Left colon (tissue), 2 donors: ENCODE measurements at regions not wholly inside any gene's neighbourhood (a gene's known extent, or its start where the extent isn't known, plus 50 kb on each side); places are given as distances from the start of the nearest gene placed in this dataset.

ENCODE experiments used
- ATAC-seq: fragments of 200-7000 bp; cut with Tn5 transposase; one replicate; pipeline ENCODE4 v1.9.1; 2020; ENCODE audit warnings: mild to moderate bottlenecking, moderate library complexity
- DNase-seq, 2 donors: peaks; one replicate each; pipeline ENCODE4 v3.0.0-alpha.2; 2020
- intact Hi-C, 2 donors: fragments of 100-400 bp; cut with DNase I in 1 of 2; cut with micrococcal nuclease in 1 of 2; formaldehyde crosslinking; loops; one replicate each; pipeline versions ENCODE4 v1.11.2 to v1.14.0; 2022; cut with DNase I, micrococcal nuclease
- donor health status: DM: no; HTN: no; CAD: no.
- donor health status: DM: yes; HTN: yes; CAD: no.

DNA sequence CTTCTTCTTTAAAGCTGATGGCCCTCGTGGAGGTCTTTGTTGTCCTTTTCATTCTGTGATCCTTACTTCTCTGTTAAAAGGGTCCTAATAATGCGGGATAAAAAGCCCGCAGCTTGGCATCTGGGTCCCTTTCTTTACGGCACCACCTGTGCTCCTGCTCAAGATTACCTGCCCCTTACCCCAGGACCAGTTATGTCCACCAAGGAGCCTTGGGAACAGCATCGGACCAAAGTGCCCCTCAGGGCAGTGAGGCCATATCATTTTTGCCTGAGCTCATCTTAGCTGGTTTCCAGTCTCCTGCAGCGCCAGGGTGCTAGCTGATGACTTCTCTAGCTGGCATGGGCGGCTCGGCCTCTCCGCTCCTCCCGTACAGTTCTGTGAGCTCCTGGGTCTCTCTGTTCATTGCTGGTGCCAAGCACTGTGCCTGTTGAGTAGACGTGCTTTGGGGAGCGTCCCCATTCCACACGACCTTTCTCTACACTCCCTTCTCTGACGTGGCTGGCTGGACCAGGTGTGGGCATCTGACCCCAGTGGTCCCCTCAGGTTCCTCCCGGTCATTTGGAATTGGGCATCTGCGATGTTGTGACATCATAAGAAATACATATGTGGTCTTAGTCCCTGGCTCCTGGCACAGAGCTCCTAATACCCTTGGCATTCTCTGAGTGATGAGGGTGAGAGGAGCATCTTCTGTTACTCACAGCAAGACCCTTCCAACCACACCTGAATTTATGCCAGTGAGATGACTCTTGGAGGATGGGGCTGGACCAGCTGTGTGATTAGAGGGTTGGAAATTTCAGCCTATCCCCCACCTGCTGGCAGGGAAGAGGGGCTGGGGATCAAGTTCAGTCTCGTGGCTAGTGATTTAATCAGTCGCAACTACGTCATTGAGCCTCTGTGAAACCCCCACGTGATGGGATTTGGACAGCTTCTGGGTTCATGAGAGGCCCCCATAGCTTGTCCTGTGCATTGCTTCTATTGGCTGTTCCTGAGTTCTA is 134.2 kb upstream of the HS6ST1 start:
- ATAC-seq (no peak), DNase-seq (no peak)
- intact Hi-C loops, result no loop called here

DNA sequence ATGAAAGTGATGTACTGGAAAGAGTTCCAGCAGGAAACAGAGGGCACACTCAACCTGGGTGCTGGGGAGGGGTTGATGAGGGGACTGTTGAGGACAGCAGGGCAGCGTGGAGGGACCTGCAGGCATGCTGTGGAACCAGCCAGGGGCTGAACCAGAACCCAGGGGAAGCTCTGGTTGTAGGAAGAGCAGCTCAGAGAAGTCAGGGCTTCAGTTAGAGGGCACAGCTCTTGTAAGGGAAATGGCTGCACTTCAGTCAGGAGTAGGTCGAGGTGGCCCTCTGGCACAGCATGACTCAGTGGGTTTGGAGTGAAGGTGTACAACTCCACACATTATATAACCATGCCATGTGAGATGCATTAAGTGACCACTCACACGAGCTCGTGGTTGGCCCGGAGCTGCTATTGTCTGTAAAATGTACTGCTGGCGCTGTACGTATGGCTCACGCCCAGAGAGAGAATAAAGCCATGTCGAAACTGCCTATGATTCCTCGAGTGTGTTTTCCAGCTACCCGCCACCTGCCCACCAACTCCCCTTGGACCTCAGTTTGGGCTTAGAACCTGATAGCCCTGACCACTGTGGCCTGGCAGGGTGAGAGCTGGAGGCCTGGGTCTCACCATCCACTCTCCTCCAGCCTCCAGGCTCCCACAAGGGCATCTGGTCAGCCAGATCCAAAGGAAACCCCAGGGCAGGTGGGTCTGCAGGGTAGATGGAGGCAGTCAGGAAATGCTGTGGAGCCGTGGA is 136.5 kb upstream of the HS6ST1 start:
- ATAC-seq (no peak), DNase-seq (no peak)
- intact Hi-C loops, result no loop called here

GRCh38 chr2:128455721-128456050 is 137.0 kb upstream of the HS6ST1 start:
- ATAC-seq (no peak), DNase-seq (no peak)
- intact Hi-C loops, result no loop called here

GRCh38 chr2:128456281-128456680 is 137.6 kb upstream of the HS6ST1 start:
- intact Hi-C loops, result no loop called here
- DNase-seq (no peak), ATAC-seq (no peak)

- no peak for DNase-seq
- intact Hi-C loops, result no loop called here
- ATAC-seq, result no peak
These were observed 138.4 kb upstream of the HS6ST1 start for GRCh38 chr2:128457006-128457604.

- intact Hi-C loops, result no loop called here
- no peak for DNase-seq
- no peak for ATAC-seq
These were observed 139.0 kb upstream of the HS6ST1 start for GRCh38 chr2:128457716-128458115.

DNA sequence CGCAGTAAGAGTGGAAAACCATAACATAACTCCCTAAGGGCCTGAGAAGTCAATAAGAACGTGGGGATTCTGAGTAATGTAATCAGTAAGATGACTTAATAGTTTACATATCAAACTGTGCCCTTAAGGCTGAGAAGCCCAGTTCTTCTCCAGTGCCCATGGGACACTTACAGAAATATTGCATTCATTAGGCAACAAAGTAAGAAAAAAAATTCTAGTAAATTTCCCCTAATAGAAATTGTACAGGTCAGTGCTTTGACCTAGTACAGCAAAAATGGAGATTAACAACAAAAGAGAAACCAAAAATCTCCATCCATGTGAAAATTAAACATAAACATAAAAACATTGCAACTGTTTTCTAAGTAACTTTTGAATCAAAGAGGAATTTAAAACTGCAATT is 139.8 kb upstream of the HS6ST1 start:
- ATAC-seq (no peak), DNase-seq (no peak)
- intact Hi-C loops, result no loop called here

DNA sequence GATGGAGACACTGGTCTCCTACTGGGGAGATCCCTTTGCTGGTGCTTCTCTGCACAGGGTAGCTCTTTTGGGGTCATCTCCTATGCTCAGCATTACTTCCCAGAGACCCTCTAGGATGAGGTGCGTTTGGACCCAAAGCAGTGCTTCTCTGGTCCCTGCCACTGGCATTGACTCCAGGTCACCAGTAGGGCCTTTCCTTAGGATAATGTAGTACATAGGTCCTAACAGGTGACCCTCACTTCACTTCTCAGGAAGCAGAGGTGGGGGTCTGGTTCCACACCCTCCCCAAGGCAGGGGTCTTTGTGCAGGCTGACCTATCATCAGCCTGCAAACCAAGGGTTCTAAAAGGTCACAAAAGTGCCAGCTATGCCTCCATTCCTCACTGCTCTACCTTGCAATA is 145.8 kb upstream of the HS6ST1 start:
- no peak for ATAC-seq
- no peak for DNase-seq
- intact Hi-C loops, result no loop called here

GRCh38 chr2:128465246-128466170 is 146.8 kb upstream of the HS6ST1 start:
- DNase-seq, result no peak
- no peak for ATAC-seq
- intact Hi-C loops, result no loop called here

DNA sequence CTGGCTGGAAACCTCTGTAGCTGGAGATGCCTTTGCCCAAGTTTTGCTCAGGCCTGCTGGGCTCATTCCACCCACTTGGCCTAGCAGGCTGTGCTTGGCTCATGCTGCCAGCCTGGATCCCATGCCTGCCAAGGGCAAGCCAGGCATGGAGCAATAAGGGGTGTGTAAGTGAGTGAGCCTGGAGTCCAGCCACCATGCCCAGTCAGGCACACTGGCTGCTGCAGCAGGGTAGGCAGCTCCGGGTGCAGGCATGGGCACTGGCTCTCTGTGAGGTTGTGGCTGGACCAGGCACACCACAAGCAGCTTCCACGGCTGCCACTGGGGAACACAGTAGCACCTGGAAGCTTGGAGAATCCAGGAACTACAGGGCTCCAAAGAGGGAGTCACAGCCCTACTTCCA is 147.7 kb upstream of the HS6ST1 start:
- DNase-seq (peak in 1 of 2 donors; percentile 48), ATAC-seq (no peak)
- intact Hi-C loops, result no loop called here

- no peak for ATAC-seq
- intact Hi-C loops, result no loop called here
- DNase-seq, result no peak
These were observed 148.1 kb upstream of the HS6ST1 start for GRCh38 chr2:128466776-128467175.

GRCh38 chr2:128467321-128467969 is 148.8 kb upstream of the HS6ST1 start:
- ATAC-seq (no peak), DNase-seq (no peak)
- intact Hi-C loops, result no loop called here

DNA sequence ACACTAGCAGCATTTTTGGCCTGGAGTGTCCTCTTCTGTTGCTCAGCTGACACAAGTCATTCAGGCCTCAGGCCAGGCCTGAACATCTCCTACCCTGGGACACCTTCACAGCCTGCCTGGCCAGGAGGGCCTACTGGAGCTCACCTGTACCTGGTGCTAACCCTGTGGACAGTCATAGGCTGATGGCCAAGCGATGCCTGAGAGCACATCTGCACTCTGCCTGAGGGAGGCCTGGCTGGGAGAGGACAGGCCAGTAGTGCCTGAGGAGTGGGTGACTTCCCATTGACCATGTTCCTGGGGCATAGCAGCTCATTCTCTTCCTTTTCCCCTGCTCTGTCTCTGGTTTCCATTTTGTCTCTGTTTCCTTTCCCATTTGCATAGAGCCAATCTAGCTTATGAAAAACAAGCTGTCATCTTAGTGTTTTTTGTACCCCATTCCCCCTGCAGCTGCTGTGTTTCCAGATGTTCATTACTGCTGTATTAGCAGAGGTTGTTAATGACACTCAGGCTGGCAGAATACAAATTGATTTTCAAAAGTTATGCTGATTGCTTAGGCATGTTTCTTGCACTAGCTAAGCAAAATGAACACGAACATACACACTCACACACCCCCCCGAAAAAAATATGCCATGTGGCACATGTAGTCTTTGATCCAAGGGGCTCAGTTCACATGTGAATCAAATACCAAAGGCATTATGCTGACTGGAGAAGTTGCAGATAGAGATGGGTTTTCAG is 149.7 kb upstream of the HS6ST1 start:
- ATAC-seq (no peak), DNase-seq (no peak)
- intact Hi-C loops, result no loop called here

GRCh38 chr2:128469203-128469602 is 150.5 kb upstream of the HS6ST1 start:
- ATAC-seq (no peak), DNase-seq (no peak)
- intact Hi-C loops, result no loop called here

GRCh38 chr2:128469875-128470274 is 151.2 kb upstream of the HS6ST1 start:
- intact Hi-C loops, result no loop called here
- DNase-seq (no peak), ATAC-seq (no peak)

GRCh38 chr2:128472789-128473174 is 154.1 kb upstream of the HS6ST1 start:
- intact Hi-C loops, result no loop called here
- ATAC-seq (no peak), DNase-seq (no peak)

GRCh38 chr2:128473175-128474035 is 154.7 kb upstream of the HS6ST1 start:
- no peak for ATAC-seq
- peak in 1 of 2 donors; percentile 34 for DNase-seq
- intact Hi-C loops, result no loop called here
